ENCODE measurements at regions not wholly inside any gene's neighbourhood (a gene's known extent, or its start where the extent isn't known, plus 50 kb on each side); places are given as distances from the start of the nearest gene placed in this dataset.

- H3K9me3 ChIP-seq (replicated peaks; ENCODE audit: low read length): no peaks in the 10 kb centered on the region
- H3K4me3 ChIP-seq (ENCODE audit: low read length): no peak overlapping the region
- no peaks in the 10 kb centered on the region for H3K36me3 ChIP-seq (ENCODE audit: insufficient read depth, low read length)
- H3K4me1 ChIP-seq (ENCODE audit: control insufficient read depth, insufficient read depth, low read length): peaks cover 13% of the 10 kb centered on the region
- H3K4me2 ChIP-seq (ENCODE audit: low read length): no peak overlapping the region
- H3K27me3 ChIP-seq (ENCODE audit: control insufficient read depth, insufficient read depth, low read length): peaks cover 8% of the 10 kb centered on the region
- H3K9ac ChIP-seq (ENCODE audit: low read depth, low read length): no peak overlapping the region
These were observed 282.8 kb downstream of the CDH26 start for GRCh38 chr20:60240986-60241385.

GRCh38 chr20:60242836-60243505 lies 284.7 kb downstream of the CDH26 start:
- H3K4me3 ChIP-seq (ENCODE audit: low read length): no peak overlapping the region
- H3K9me3 ChIP-seq (replicated peaks; ENCODE audit: low read length): no peaks in the 10 kb centered on the region
- H3K36me3 ChIP-seq (ENCODE audit: insufficient read depth, low read length): no peaks in the 10 kb centered on the region
- H3K4me1 ChIP-seq (ENCODE audit: control insufficient read depth, insufficient read depth, low read length): peaks cover 13% of the 10 kb centered on the region
- peaks cover 5% of the 10 kb centered on the region for H3K27me3 ChIP-seq (ENCODE audit: control insufficient read depth, insufficient read depth, low read length)
- H3K4me2 ChIP-seq (ENCODE audit: low read length): peak overlapping the region; percentile 25
- no peak overlapping the region for H3K9ac ChIP-seq (ENCODE audit: low read depth, low read length)

GRCh38 chr20:60244373-60245146 lies 286.3 kb downstream of the CDH26 start:
- Histone ChIP-seq H3K27me3 (ENCODE audit: control insufficient read depth, insufficient read depth, low read length) (peaks cover 4% of the 10 kb centered on the region), H3K4me1 (ENCODE audit: control insufficient read depth, insufficient read depth, low read length) (peaks cover 23% of the 10 kb centered on the region), H3K9me3 (replicated peaks; ENCODE audit: low read length) (no peaks in the 10 kb centered on the region), H3K9ac (ENCODE audit: low read depth, low read length) (no peak overlapping the region), H3K36me3 (ENCODE audit: insufficient read depth, low read length) (no peaks in the 10 kb centered on the region), H3K4me3 (ENCODE audit: low read length) (no peak overlapping the region), H3K4me2 (ENCODE audit: low read length) (no peak overlapping the region)

- Histone ChIP-seq H3K9me3 (replicated peaks; ENCODE audit: low read length) (no peaks in the 10 kb centered on the region), H3K4me1 (ENCODE audit: control insufficient read depth, insufficient read depth, low read length) (peaks cover 36% of the 10 kb centered on the region), H3K4me3 (ENCODE audit: low read length) (no peak overlapping the region), H3K27me3 (ENCODE audit: control insufficient read depth, insufficient read depth, low read length) (no peaks in the 10 kb centered on the region), H3K9ac (ENCODE audit: low read depth, low read length) (no peak overlapping the region), H3K4me2 (ENCODE audit: low read length) (no peak overlapping the region), H3K36me3 (ENCODE audit: insufficient read depth, low read length) (no peaks in the 10 kb centered on the region)
These were observed 288.5 kb downstream of the CDH26 start for GRCh38 chr20:60246751-60247150.

- Histone ChIP-seq H3K27me3 (ENCODE audit: control insufficient read depth, insufficient read depth, low read length) (no peaks in the 10 kb centered on the region), H3K36me3 (ENCODE audit: insufficient read depth, low read length) (no peaks in the 10 kb centered on the region), H3K4me2 (ENCODE audit: low read length) (peak overlapping the region; percentile 48), H3K4me1 (ENCODE audit: control insufficient read depth, insufficient read depth, low read length) (peaks cover 23% of the 10 kb centered on the region), H3K9me3 (replicated peaks; ENCODE audit: low read length) (no peaks in the 10 kb centered on the region), H3K4me3 (ENCODE audit: low read length) (no peak overlapping the region), H3K9ac (ENCODE audit: low read depth, low read length) (no peak overlapping the region)
These were observed 291.2 kb downstream of the CDH26 start for GRCh38 chr20:60249436-60249835.

GRCh38 chr20:60250251-60250650 lies 292.0 kb downstream of the CDH26 start:
- Histone ChIP-seq H3K27me3 (ENCODE audit: control insufficient read depth, insufficient read depth, low read length) (no peaks in the 10 kb centered on the region), H3K4me2 (ENCODE audit: low read length) (peak overlapping the region; percentile 48), H3K9me3 (replicated peaks; ENCODE audit: low read length) (no peaks in the 10 kb centered on the region), H3K9ac (ENCODE audit: low read depth, low read length) (no peak overlapping the region), H3K4me1 (ENCODE audit: control insufficient read depth, insufficient read depth, low read length) (peaks cover 29% of the 10 kb centered on the region), H3K36me3 (ENCODE audit: insufficient read depth, low read length) (no peaks in the 10 kb centered on the region), H3K4me3 (ENCODE audit: low read length) (no peak overlapping the region)

GRCh38 chr20:60252866-60253265 lies 294.6 kb downstream of the CDH26 start:
- Histone ChIP-seq H3K9me3 (replicated peaks; ENCODE audit: low read length) (no peaks in the 10 kb centered on the region), H3K4me3 (ENCODE audit: low read length) (no peak overlapping the region), H3K9ac (ENCODE audit: low read depth, low read length) (no peak overlapping the region), H3K27me3 (ENCODE audit: control insufficient read depth, insufficient read depth, low read length) (peaks cover under 1% of the 10 kb centered on the region), H3K4me1 (ENCODE audit: control insufficient read depth, insufficient read depth, low read length) (peaks cover 39% of the 10 kb centered on the region), H3K4me2 (ENCODE audit: low read length) (no peak overlapping the region), H3K36me3 (ENCODE audit: insufficient read depth, low read length) (no peaks in the 10 kb centered on the region)

GRCh38 chr20:60253471-60253870 lies 295.2 kb downstream of the CDH26 start:
- peaks cover 3% of the 10 kb centered on the region for H3K27me3 ChIP-seq (ENCODE audit: control insufficient read depth, insufficient read depth, low read length)
- H3K9me3 ChIP-seq (replicated peaks; ENCODE audit: low read length): no peaks in the 10 kb centered on the region
- H3K4me1 ChIP-seq (ENCODE audit: control insufficient read depth, insufficient read depth, low read length): peaks cover 39% of the 10 kb centered on the region
- no peak overlapping the region for H3K4me3 ChIP-seq (ENCODE audit: low read length)
- H3K9ac ChIP-seq (ENCODE audit: low read depth, low read length): no peak overlapping the region
- H3K4me2 ChIP-seq (ENCODE audit: low read length): no peak overlapping the region
- H3K36me3 ChIP-seq (ENCODE audit: insufficient read depth, low read length): no peaks in the 10 kb centered on the region

GRCh38 chr20:60254901-60255411 lies 296.7 kb downstream of the CDH26 start:
- Histone ChIP-seq H3K9me3 (replicated peaks; ENCODE audit: low read length) (no peaks in the 10 kb centered on the region), H3K4me1 (ENCODE audit: control insufficient read depth, insufficient read depth, low read length) (peaks cover 24% of the 10 kb centered on the region), H3K9ac (ENCODE audit: low read depth, low read length) (no peak overlapping the region), H3K27me3 (ENCODE audit: control insufficient read depth, insufficient read depth, low read length) (peaks cover 7% of the 10 kb centered on the region), H3K4me2 (ENCODE audit: low read length) (peak overlapping the region; percentile 50), H3K4me3 (ENCODE audit: low read length) (no peak overlapping the region), H3K36me3 (ENCODE audit: insufficient read depth, low read length) (no peaks in the 10 kb centered on the region)

- H3K9me3 ChIP-seq (replicated peaks; ENCODE audit: low read length): no peaks in the 10 kb centered on the region
- H3K36me3 ChIP-seq (ENCODE audit: insufficient read depth, low read length): no peaks in the 10 kb centered on the region
- H3K4me3 ChIP-seq (ENCODE audit: low read length): no peak overlapping the region
- peaks cover 11% of the 10 kb centered on the region for H3K27me3 ChIP-seq (ENCODE audit: control insufficient read depth, insufficient read depth, low read length)
- peak overlapping the region; percentile 50 for H3K4me2 ChIP-seq (ENCODE audit: low read length)
- peaks cover 20% of the 10 kb centered on the region for H3K4me1 ChIP-seq (ENCODE audit: control insufficient read depth, insufficient read depth, low read length)
- no peak overlapping the region for H3K9ac ChIP-seq (ENCODE audit: low read depth, low read length)
These were observed 297.2 kb downstream of the CDH26 start for GRCh38 chr20:60255415-60255814.

GRCh38 chr20:60255866-60256265 lies 297.6 kb downstream of the CDH26 start:
- no peak overlapping the region for H3K4me2 ChIP-seq (ENCODE audit: low read length)
- peaks cover 15% of the 10 kb centered on the region for H3K4me1 ChIP-seq (ENCODE audit: control insufficient read depth, insufficient read depth, low read length)
- H3K9ac ChIP-seq (ENCODE audit: low read depth, low read length): no peak overlapping the region
- no peaks in the 10 kb centered on the region for H3K9me3 ChIP-seq (replicated peaks; ENCODE audit: low read length)
- peaks cover 14% of the 10 kb centered on the region for H3K27me3 ChIP-seq (ENCODE audit: control insufficient read depth, insufficient read depth, low read length)
- H3K4me3 ChIP-seq (ENCODE audit: low read length): no peak overlapping the region
- H3K36me3 ChIP-seq (ENCODE audit: insufficient read depth, low read length): no peaks in the 10 kb centered on the region
